ENCODE measurements at regions not wholly inside any gene's neighbourhood (a gene's known extent, or its start where the extent isn't known, plus 50 kb on each side); places are given as distances from the start of the nearest gene placed in this dataset.

DNA sequence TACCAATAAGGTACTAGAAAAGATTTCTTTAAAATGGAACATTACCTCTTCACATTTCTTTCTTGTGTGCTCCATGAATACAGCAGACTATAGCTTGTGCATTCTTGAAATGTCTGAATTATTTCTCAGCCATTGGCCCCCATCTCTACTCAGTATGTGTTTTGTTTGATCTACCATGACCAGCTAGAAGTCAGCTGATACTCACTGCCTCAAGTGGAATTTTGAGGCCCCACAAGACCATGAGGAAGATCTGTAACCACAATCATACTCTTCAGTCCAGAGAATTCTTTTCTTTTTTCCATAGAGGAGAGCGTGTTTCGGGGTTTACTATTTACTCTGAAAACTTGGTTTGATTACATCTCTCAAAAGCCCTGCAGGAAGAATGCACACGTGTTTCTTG, 319.1 kb downstream of the TOX3 start:
- no peak for ATAC-seq (ENCODE audit: low read depth)
- no peak overlapping the region for H2AFZ ChIP-seq (replicated peaks; ENCODE audit: low read length, poor library complexity)
- H3K4me1 ChIP-seq (ENCODE audit: control insufficient read depth, insufficient read depth, low read length): no peaks in the 10 kb centered on the region
- no peak overlapping the region for H4K91ac ChIP-seq (ENCODE audit: insufficient read depth, low read depth, low read length)
- ChIA-PET POLR2A (ENCODE audit: unreplicated experiment) (no interaction called here), CTCF (no interaction called here)
- BruUV-seq (replicated peaks): no TSS peak
- H4K8ac ChIP-seq (ENCODE audit: low read depth in 2 of 2, low read length in 2 of 2): no peak overlapping the region
- TF ChIP-seq BHLHE40 (IDR thresholded peaks at IDR 0.05; ENCODE audit: low read depth, low read length): no peak
- no peak for TF ChIP-seq RAD21 (IDR thresholded peaks at IDR 0.05; ENCODE audit: low read length)
- no peak for TF ChIP-seq NFE2L2 (IDR thresholded peaks at IDR 0.05; ENCODE audit: low read depth, low read length)
- no peak for TF ChIP-seq RCOR1 (IDR thresholded peaks at IDR 0.05; ENCODE audit: insufficient replicate concordance, low read length)
- TF ChIP-seq, protein P1, sequence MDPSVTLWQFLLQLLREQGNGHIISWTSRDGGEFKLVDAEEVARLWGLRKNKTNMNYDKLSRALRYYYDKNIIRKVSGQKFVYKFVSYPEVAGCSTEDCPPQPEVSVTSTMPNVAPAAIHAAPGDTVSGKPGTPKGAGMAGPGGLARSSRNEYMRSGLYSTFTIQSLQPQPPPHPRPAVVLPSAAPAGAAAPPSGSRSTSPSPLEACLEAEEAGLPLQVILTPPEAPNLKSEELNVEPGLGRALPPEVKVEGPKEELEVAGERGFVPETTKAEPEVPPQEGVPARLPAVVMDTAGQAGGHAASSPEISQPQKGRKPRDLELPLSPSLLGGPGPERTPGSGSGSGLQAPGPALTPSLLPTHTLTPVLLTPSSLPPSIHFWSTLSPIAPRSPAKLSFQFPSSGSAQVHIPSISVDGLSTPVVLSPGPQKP (IDR thresholded peaks at IDR 0.05; ENCODE audit: borderline replicate concordance, low read depth, low read length): no peak
- TF ChIP-seq SMC3 (IDR thresholded peaks at IDR 0.05; ENCODE audit: low read depth, low read length): no peak
- TF ChIP-seq, protein P2, sequence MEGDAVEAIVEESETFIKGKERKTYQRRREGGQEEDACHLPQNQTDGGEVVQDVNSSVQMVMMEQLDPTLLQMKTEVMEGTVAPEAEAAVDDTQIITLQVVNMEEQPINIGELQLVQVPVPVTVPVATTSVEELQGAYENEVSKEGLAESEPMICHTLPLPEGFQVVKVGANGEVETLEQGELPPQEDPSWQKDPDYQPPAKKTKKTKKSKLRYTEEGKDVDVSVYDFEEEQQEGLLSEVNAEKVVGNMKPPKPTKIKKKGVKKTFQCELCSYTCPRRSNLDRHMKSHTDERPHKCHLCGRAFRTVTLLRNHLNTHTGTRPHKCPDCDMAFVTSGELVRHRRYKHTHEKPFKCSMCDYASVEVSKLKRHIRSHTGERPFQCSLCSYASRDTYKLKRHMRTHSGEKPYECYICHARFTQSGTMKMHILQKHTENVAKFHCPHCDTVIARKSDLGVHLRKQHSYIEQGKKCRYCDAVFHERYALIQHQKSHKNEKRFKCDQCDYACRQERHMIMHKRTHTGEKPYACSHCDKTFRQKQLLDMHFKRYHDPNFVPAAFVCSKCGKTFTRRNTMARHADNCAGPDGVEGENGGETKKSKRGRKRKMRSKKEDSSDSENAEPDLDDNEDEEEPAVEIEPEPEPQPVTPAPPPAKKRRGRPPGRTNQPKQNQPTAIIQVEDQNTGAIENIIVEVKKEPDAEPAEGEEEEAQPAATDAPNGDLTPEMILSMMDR (conservative IDR thresholded peaks at IDR 0.05; ENCODE audit: low read depth, low read length): no peak
- no peak for TF ChIP-seq RFX5 (IDR thresholded peaks at IDR 0.05; ENCODE audit: low read depth, low read length)
- TF ChIP-seq CEBPB (IDR thresholded peaks at IDR 0.05; ENCODE audit: low read depth, low read length): no peak
- no peak for TF ChIP-seq MAZ (IDR thresholded peaks at IDR 0.05; ENCODE audit: borderline replicate concordance, low read depth, low read length)
- no peak for TF ChIP-seq POLR2A (IDR thresholded peaks at IDR 0.05; ENCODE audit: low read depth, low read length)
- no peak for TF ChIP-seq MXI1 (IDR thresholded peaks at IDR 0.05; ENCODE audit: borderline replicate concordance, low read depth, low read length)
- TF ChIP-seq MAFK (IDR thresholded peaks at IDR 0.05; ENCODE audit: low read depth, low read length): no peak
- TF ChIP-seq, protein P3, sequence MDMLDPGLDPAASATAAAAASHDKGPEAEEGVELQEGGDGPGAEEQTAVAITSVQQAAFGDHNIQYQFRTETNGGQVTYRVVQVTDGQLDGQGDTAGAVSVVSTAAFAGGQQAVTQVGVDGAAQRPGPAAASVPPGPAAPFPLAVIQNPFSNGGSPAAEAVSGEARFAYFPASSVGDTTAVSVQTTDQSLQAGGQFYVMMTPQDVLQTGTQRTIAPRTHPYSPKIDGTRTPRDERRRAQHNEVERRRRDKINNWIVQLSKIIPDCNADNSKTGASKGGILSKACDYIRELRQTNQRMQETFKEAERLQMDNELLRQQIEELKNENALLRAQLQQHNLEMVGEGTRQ (IDR thresholded peaks at IDR 0.05; ENCODE audit: low read depth, low read length): no peak
- TF ChIP-seq CHD1 (IDR thresholded peaks at IDR 0.05; ENCODE audit: low read depth, low read length): no peak
- no peak overlapping the region for H4K5ac ChIP-seq (ENCODE audit: low read depth, low read length)
- no peak overlapping the region for H2BK5ac ChIP-seq (ENCODE audit: low read depth, low read length, poor library complexity, severe bottlenecking)
- H3K14ac ChIP-seq (replicated peaks; ENCODE audit: low read depth, low read length): no peak overlapping the region
- WGBS, 2 experiments (ENCODE audit: extremely low coverage in 2 of 2, insufficient read length in 1 of 2): no CpG with 5 or more reads among the region's 3 CpGs
- intact Hi-C loops (cut with micrococcal nuclease) (no loop called here), in situ Hi-C loops (cut with MboI; ENCODE audit: low sequenced_read_pairs) (no loop called here), dilution Hi-C loops (cut with HindIII; ENCODE audit: low sequenced_read_pairs, unreplicated experiment) (no loop called here)
- H2AK5ac ChIP-seq (ENCODE audit: low read depth, low read length): no peak overlapping the region
- H2BK15ac ChIP-seq (ENCODE audit: low read depth, low read length): no peak overlapping the region
- H3K9me3 ChIP-seq (ENCODE audit: control insufficient read depth, insufficient read depth, low read length): no peaks in the 10 kb centered on the region
- H3K79me1 ChIP-seq (ENCODE audit: low read depth in 1 of 2, low read length in 2 of 2): no peaks in the 10 kb centered on the region
- H3K9ac ChIP-seq (ENCODE audit: low read depth, low read length): no peak overlapping the region
- H2BK120ac ChIP-seq (ENCODE audit: low read depth, low read length): no peak overlapping the region
- H2AK9ac ChIP-seq (replicated peaks; ENCODE audit: low read depth, low read length, poor library complexity): no peak overlapping the region
- H3K36me3 ChIP-seq (ENCODE audit: control insufficient read depth, insufficient read depth, low read length): no peaks in the 10 kb centered on the region
- no peak overlapping the region for H3K4me3 ChIP-seq (ENCODE audit: insufficient read depth, low read depth, low read length)
- no peak overlapping the region for H3K18ac ChIP-seq (ENCODE audit: low read depth, low read length)
- no peak overlapping the region for H3K4me2 ChIP-seq (ENCODE audit: low read depth, low read length)
- H2BK20ac ChIP-seq (ENCODE audit: low read depth, low read length): no peak overlapping the region
- H3K27ac ChIP-seq (ENCODE audit: insufficient read depth, low read length): no peak overlapping the region
- no peak overlapping the region for H3K4ac ChIP-seq (ENCODE audit: low read depth, low read length)
- no peaks in the 10 kb centered on the region for H3K9me1 ChIP-seq (ENCODE audit: insufficient read depth, low read length)
- no peak overlapping the region for H3K23ac ChIP-seq (ENCODE audit: low read depth, low read length)
- no peaks in the 10 kb centered on the region for H4K20me1 ChIP-seq (ENCODE audit: insufficient read depth, low read length)
- no peak for DNase-seq
- H3K27me3 ChIP-seq (ENCODE audit: control insufficient read depth, insufficient read depth, low read length): no peaks in the 10 kb centered on the region
- no peak overlapping the region for H3K56ac ChIP-seq (ENCODE audit: extremely low read depth, insufficient read depth, low read length)

Data from IMR-90 (cell line).